Endothelial cell of umbilical vein (primary cell): ENCODE measurements at regions not wholly inside any gene's neighbourhood (a gene's known extent, or its start where the extent isn't known, plus 50 kb on each side); places are given as distances from the start of the nearest gene placed in this dataset.

Source experiments
- BruUV-seq: library from RNA; stranded (reverse); fragments of 400-500 nt; replicated peaks from 2 replicates; lab custom pipeline; 2021; lab: Mats Ljungman, UMichigan
- CTCF ChIA-PET: fragments of 300-600, 350-600 bp; sonication (Branson Sonifier 250); formaldehyde crosslinking; loops from one replicate; lab custom pipeline; 2021; ENCODE audit warnings: antibody characterized with exemption, inconsistent platforms; lab: Charles Lee
- POLR2A ChIA-PET: fragments of 300-600, 350-600 bp; sonication (Branson Sonifier 250); formaldehyde crosslinking; loops from one replicate; lab custom pipeline; 2021; ENCODE audit warnings: antibody characterized with exemption, inconsistent platforms; lab: Charles Lee
- DNase-seq: peaks from one replicate; pipeline ENCODE4 v3.0.0-alpha.2; 2011; ENCODE audit warnings: low read depth, low spot score
- FAIRE-seq: peaks from 2 replicates; lab custom pipeline; 2011; peaks lifted over from hg19 to GRCh38; lab: Jason Lieb, UNC
- H2AFZ ChIP-seq: 2 replicates; pipeline ENCODE4 v1.6.0; 2012; ENCODE audit warnings: low read depth, low read length, control low read depth, inconsistent platforms
- H3K27ac ChIP-seq: 2 replicates; pipeline ENCODE4 v1.5.1; 2011; ENCODE audit warnings: low read depth, mild to moderate bottlenecking, control low read depth, low read length, moderate library complexity; ENCODE audit not compliant: insufficient read depth
- H3K27me3 ChIP-seq, 2 experiments: 2 replicates each; pipeline versions ENCODE4 v1.6.0 to v1.6.1; 2011; ENCODE audit warnings: low read length in 2 of 2, mixed read lengths in 1 of 2; ENCODE audit not compliant: control insufficient read depth in 2 of 2, insufficient read depth in 2 of 2
- H3K36me3 ChIP-seq, 2 experiments: 2 replicates in 1 of 2; 3 replicates in 1 of 2; pipeline ENCODE4 v1.5.1; 2011; ENCODE audit warnings: low read length in 2 of 2, mild to moderate bottlenecking in 1 of 2, moderate library complexity in 1 of 2; ENCODE audit not compliant: control insufficient read depth in 2 of 2, insufficient read depth in 2 of 2; ENCODE audit errors: extremely low read depth in 1 of 2
- H3K4me1 ChIP-seq: 3 replicates; pipeline ENCODE4 v1.5.1; 2011; ENCODE audit warnings: mild to moderate bottlenecking, low read length; ENCODE audit not compliant: control insufficient read depth, insufficient read depth; ENCODE audit errors: extremely low read depth
- H3K4me2 ChIP-seq: 2 replicates; pipeline ENCODE4 v1.6.1; 2011; ENCODE audit warnings: low read length, control low read depth, mixed read lengths; ENCODE audit not compliant: insufficient read depth
- H3K4me3 ChIP-seq, 3 experiments: fragments of 200-600 bp in 1 of 3; sonication (generic), shearing (Covaris generic) in 1 of 3; replicated peaks in 1 of 3; 2 replicates each; pipeline ENCODE4 v1.5.1; 2011 to 2016; ENCODE audit warnings: control low read depth in 3 of 3, low read length in 3 of 3, mild to moderate bottlenecking in 2 of 3, inconsistent platforms in 1 of 3, low read depth in 1 of 3, moderate library complexity in 1 of 3; ENCODE audit not compliant: insufficient read depth in 1 of 3
- H3K79me2 ChIP-seq: 2 replicates; pipeline ENCODE4 v1.6.0; 2012; ENCODE audit warnings: low read length, inconsistent platforms; ENCODE audit not compliant: control insufficient read depth, insufficient read depth
- H3K9ac ChIP-seq: replicated peaks from 2 replicates; pipeline ENCODE3; 2011; ENCODE audit warnings: low read length, control low read depth; ENCODE audit not compliant: insufficient read depth; ENCODE audit errors: extremely low read depth
- H3K9me1 ChIP-seq: replicated peaks from 3 replicates; pipeline ENCODE4 v1.6.0; 2011; ENCODE audit warnings: mild to moderate bottlenecking, low read length; ENCODE audit not compliant: control insufficient read depth, insufficient read depth; ENCODE audit errors: extremely low read depth
- H3K9me3 ChIP-seq: replicated peaks from 2 replicates; pipeline ENCODE4 v1.5.1; 2012; ENCODE audit warnings: low read length, inconsistent platforms; ENCODE audit not compliant: control insufficient read depth, insufficient read depth
- H4K20me1 ChIP-seq: replicated peaks from 2 replicates; pipeline ENCODE3; 2011; ENCODE audit warnings: mild to moderate bottlenecking, low read length; ENCODE audit not compliant: control insufficient read depth, insufficient read depth; ENCODE audit errors: extremely low read depth
- CTCF ChIP-seq, 2 donors: IDR thresholded peaks; 1 replicate in 1 of 2; 2 replicates in 1 of 2; pipeline ENCODE4 v1.5.1; 2011; ENCODE audit warnings: low read length in 2 of 2, mild to moderate bottlenecking in 2 of 2, moderate library complexity in 2 of 2, control low read depth in 1 of 2, inconsistent platforms in 1 of 2, low read depth in 1 of 2; ENCODE audit not compliant: insufficient read depth in 1 of 2; ENCODE audit errors: extremely low read depth in 1 of 2
- FOS ChIP-seq: IDR thresholded peaks from 2 replicates; pipeline ENCODE4 v1.6.1; 2011; ENCODE audit warnings: mild to moderate bottlenecking, low read length, moderate library complexity, borderline replicate concordance; ENCODE audit not compliant: insufficient read depth
- JUN ChIP-seq: IDR thresholded peaks from 2 replicates; pipeline ENCODE4 v1.6.1; 2011; ENCODE audit warnings: borderline replicate concordance, low read depth; ENCODE audit not compliant: insufficient read length, insufficient read depth
- MAX ChIP-seq: IDR thresholded peaks from 2 replicates; pipeline ENCODE4 v1.6.1; 2011; ENCODE audit not compliant: insufficient read depth, insufficient read length
- MYC ChIP-seq: IDR thresholded peaks from one replicate; pipeline ENCODE4 v1.6.1; 2011; ENCODE audit warnings: mild to moderate bottlenecking, low read depth, low read length
- POLR2A ChIP-seq: IDR thresholded peaks from 2 replicates; pipeline ENCODE4 v1.6.1; 2012; ENCODE audit warnings: low read depth, mild to moderate bottlenecking, control low read depth, low read length
- POLR2AphosphoS5 ChIP-seq: IDR thresholded peaks from 2 replicates; pipeline ENCODE4 v1.6.1; 2012; ENCODE audit warnings: low read depth, mild to moderate bottlenecking, control low read depth, low read length, moderate library complexity; ENCODE audit not compliant: insufficient read depth
- dilution Hi-C: fragments of 300-500 bp; cut with MboI; formaldehyde crosslinking; loops from one replicate; pipeline ENCODE4 v1.15.0; 2019; ENCODE audit warnings: low sequenced_read_pairs; ENCODE audit not compliant: extremely low pct_ligation_motif_present
- intact Hi-C: fragments of 100-400 bp; cut with micrococcal nuclease; formaldehyde crosslinking; loops from one replicate; pipeline ENCODE4 v1.10.0; 2022

GRCh38 chr11:116424615-116425261 is 348.0 kb downstream of the BUD13 start:
- no peak overlapping the region for H3K9ac ChIP-seq
- ChIA-PET POLR2A (no interaction called here), CTCF (interaction anchor here (2.2 to 4.3 kb wide), 2 partner anchors 66 to 74 kb away, joined by 7 to 66 read pairs; no protein-coding TSS in a partner anchor)
- no peaks in the 10 kb centered on the region for H4K20me1 ChIP-seq
- BruUV-seq = no TSS peak
- FAIRE-seq (no peak), DNase-seq (peak; percentile 4)
- no peak overlapping the region for H3K4me3 ChIP-seq
- TF ChIP-seq FOS (no peak), JUN (no peak), POLR2AphosphoS5 (no peak), POLR2A (no peak), MYC (no peak)
- no peaks in the 10 kb centered on the region for H3K36me3 ChIP-seq
- no peaks in the 10 kb centered on the region for H3K79me2 ChIP-seq
- intact Hi-C loops = loop anchor here (10.0 kb wide), 1 partner anchor 150 kb away; no protein-coding TSS in a partner anchor
- H2AFZ ChIP-seq = no peak overlapping the region
- no peak overlapping the region for H3K4me2 ChIP-seq
- dilution Hi-C loops = no loop called here
- no peaks in the 10 kb centered on the region for H3K27me3 ChIP-seq
- H3K4me1 ChIP-seq = no peaks in the 10 kb centered on the region
- no peaks in the 10 kb centered on the region for H3K9me1 ChIP-seq
- no peak overlapping the region for H3K27ac ChIP-seq
- no peaks in the 10 kb centered on the region for H3K9me3 ChIP-seq

DNA sequence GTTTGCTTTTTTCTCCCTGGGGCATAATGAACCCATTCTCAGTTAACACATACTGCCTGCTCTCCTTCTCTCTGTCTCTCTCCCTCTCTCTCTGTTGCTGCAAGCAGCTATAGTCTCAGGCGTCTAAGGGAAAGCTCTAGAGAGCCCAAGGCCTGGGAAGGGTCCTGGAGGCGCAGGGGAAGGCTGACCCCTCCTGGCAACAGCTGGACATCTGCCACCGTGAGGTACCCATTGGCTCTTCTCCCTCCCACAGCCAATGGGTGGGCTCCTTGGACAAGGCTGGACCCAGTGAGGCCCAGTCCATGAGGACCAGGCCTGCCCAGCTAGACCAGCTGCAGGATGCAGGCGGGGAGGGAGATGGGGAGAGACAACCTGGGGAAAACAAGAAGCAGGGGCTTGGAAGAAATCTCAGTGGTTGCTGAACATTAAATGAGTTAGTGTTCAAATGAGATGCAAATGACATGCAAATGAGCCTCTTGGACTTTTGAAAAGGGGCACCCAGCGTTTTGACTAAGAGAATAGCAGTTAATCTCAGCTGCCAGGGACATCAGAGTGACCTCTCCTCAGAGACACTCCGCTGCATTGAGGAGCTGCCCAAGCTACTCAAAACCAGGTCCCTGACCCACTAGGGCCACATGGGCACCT is 349.7 kb downstream of the BUD13 start:
- no TSS peak for BruUV-seq
- H3K4me2 ChIP-seq = no peak overlapping the region
- no peak for FAIRE-seq
- ChIA-PET POLR2A (no interaction called here), CTCF (interaction anchor here (0.7 to 4.3 kb wide), 16 partner anchors 9 to 1685 kb away, joined by 3 to 66 read pairs (median 4); no protein-coding TSS in a partner anchor)
- DNase-seq = peak; percentile 16
- intact Hi-C loops = loop anchor here (1.0 to 10.0 kb wide), 2 partner anchors 63 to 148 kb away; no protein-coding TSS in a partner anchor
- H3K4me3 ChIP-seq = no peak overlapping the region
- H3K27ac ChIP-seq = no peak overlapping the region
- dilution Hi-C loops = no loop called here
- H3K9me1 ChIP-seq = no peaks in the 10 kb centered on the region
- no peak overlapping the region for H3K9ac ChIP-seq
- H3K79me2 ChIP-seq = no peaks in the 10 kb centered on the region
- H4K20me1 ChIP-seq = no peaks in the 10 kb centered on the region
- TF ChIP-seq POLR2AphosphoS5 = no peak
- no peak for TF ChIP-seq MAX
- TF ChIP-seq CTCF (IDR thresholded peaks at IDR 0.05; ENCODE audit: extremely low read depth in 1 of 2, insufficient read depth in 1 of 2, low read depth in 1 of 2, low read length in 2 of 2) = peak; percentile 13 to 21
- no peaks in the 10 kb centered on the region for H3K27me3 ChIP-seq
- no peak overlapping the region for H2AFZ ChIP-seq
- H3K9me3 ChIP-seq = no peaks in the 10 kb centered on the region
- H3K36me3 ChIP-seq = no peaks in the 10 kb centered on the region
- no peaks in the 10 kb centered on the region for H3K4me1 ChIP-seq
